OCI-LY3 (cell line): ENCODE measurements at regions not wholly inside any gene's neighbourhood (a gene's known extent, or its start where the extent isn't known, plus 50 kb on each side); places are given as distances from the start of the nearest gene placed in this dataset.

Experiments
- EZH2phosphoT487 ChIP-seq: fragments of 200-600 bp; shearing (Covaris generic); IDR thresholded peaks from 2 replicates; pipeline ENCODE4 v1.6.1; 2018; ENCODE audit warnings: antibody characterized with exemption, mixed run types, low read depth
- TF ChIP-seq, protein P1 (sequence below): fragments of 200-600, 300-600 bp; sonication (generic); IDR thresholded peaks from 2 replicates; pipeline ENCODE4 v1.5.1; 2014; ENCODE audit warnings: antibody characterized with exemption, low read length, low read depth

DNA sequence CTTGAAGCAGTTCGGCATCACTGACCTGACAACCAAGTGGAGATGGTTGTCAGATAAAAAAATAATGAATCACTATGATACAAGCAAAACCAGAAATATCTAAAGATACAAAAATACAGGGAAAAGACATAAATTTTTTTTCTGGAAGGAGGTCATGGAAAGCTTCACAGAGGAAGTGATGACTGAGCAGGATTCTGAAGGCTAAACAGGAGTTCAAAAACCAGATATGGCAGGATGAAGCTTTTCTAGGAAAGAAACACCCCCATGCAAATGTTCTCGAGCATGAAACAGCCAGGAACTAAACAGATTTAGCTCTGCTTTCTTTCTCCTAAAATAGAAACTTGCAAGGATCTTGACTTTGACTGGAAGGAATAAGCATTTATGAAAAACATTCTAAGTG, 60.7 kb upstream of the IFNE start:
- TF ChIP-seq, protein P1, sequence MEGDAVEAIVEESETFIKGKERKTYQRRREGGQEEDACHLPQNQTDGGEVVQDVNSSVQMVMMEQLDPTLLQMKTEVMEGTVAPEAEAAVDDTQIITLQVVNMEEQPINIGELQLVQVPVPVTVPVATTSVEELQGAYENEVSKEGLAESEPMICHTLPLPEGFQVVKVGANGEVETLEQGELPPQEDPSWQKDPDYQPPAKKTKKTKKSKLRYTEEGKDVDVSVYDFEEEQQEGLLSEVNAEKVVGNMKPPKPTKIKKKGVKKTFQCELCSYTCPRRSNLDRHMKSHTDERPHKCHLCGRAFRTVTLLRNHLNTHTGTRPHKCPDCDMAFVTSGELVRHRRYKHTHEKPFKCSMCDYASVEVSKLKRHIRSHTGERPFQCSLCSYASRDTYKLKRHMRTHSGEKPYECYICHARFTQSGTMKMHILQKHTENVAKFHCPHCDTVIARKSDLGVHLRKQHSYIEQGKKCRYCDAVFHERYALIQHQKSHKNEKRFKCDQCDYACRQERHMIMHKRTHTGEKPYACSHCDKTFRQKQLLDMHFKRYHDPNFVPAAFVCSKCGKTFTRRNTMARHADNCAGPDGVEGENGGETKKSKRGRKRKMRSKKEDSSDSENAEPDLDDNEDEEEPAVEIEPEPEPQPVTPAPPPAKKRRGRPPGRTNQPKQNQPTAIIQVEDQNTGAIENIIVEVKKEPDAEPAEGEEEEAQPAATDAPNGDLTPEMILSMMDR = no peak
- no peak for TF ChIP-seq EZH2phosphoT487
